H1 (cell line): ENCODE measurements at regions not wholly inside any gene's neighbourhood (a gene's known extent, or its start where the extent isn't known, plus 50 kb on each side); places are given as distances from the start of the nearest gene placed in this dataset.
"Not testable (repeated sequence)": the region's sequence is repeated elsewhere in the genome, so short reads cannot be mapped to it uniquely, and the experiment has no call there.

ENCODE experiments used
- CTCF ChIA-PET: fragments of 300-600 bp; sonication (Branson Sonifier 250); formaldehyde crosslinking; loops from one replicate; lab custom pipeline; 2021; ENCODE audit not compliant: partially characterized antibody; lab: Charles Lee
- POLR2A ChIA-PET: fragments of 300-600 bp; sonication (Branson Sonifier 250); formaldehyde crosslinking; loops from one replicate; lab custom pipeline; 2021; ENCODE audit warnings: inconsistent platforms; ENCODE audit not compliant: partially characterized antibody; lab: Charles Lee
- DNase-seq, 2 experiments: peaks; one replicate each; pipeline versions ENCODE4 v3.0.0 to v3.0.0-alpha.2; 2010 to 2022; ENCODE audit warnings: low spot score in 2 of 2, low read depth in 1 of 2, mixed read lengths in 1 of 2
- FAIRE-seq: peaks from 2 replicates; lab custom pipeline; 2011; peaks lifted over from hg19 to GRCh38; lab: Jason Lieb, UNC
- H2AFZ ChIP-seq: 2 replicates; pipeline ENCODE4 v1.8.1; 2012; ENCODE audit warnings: low read length, inconsistent platforms
- H2AK5ac ChIP-seq: 2 replicates; pipeline ENCODE4 v1.6.1; 2013; ENCODE audit warnings: low read depth, low read length
- H2BK120ac ChIP-seq: replicated peaks from 2 replicates; pipeline ENCODE3; 2013; ENCODE audit warnings: low read depth, low read length, inconsistent platforms
- H2BK12ac ChIP-seq: 2 replicates; pipeline ENCODE4 v1.6.1; 2013; ENCODE audit warnings: low read depth, low read length
- H2BK15ac ChIP-seq: 2 replicates; pipeline ENCODE4 v1.6.1; 2013; ENCODE audit warnings: low read length
- H2BK20ac ChIP-seq: 2 replicates; pipeline ENCODE4 v1.6.1; 2013; ENCODE audit warnings: low read length
- H2BK5ac ChIP-seq: 2 replicates; pipeline ENCODE4 v1.6.1; 2013; ENCODE audit warnings: low read depth, low read length
- H3K14ac ChIP-seq: 2 replicates; pipeline ENCODE4 v1.6.1; 2013; ENCODE audit warnings: inconsistent platforms; ENCODE audit not compliant: insufficient read length
- H3K18ac ChIP-seq: 2 replicates; pipeline ENCODE4 v1.6.1; 2013; ENCODE audit warnings: low read length; ENCODE audit errors: extremely low read depth
- H3K23ac ChIP-seq: 2 replicates; pipeline ENCODE4 v1.6.1; 2013; ENCODE audit warnings: inconsistent platforms; ENCODE audit not compliant: insufficient read length
- H3K23me2 ChIP-seq: 2 replicates; pipeline ENCODE4 v1.6.1; 2013; ENCODE audit warnings: low read depth, low read length
- H3K27ac ChIP-seq: 2 replicates; pipeline ENCODE4 v1.6.1; 2011; ENCODE audit warnings: low read depth, low read length, inconsistent platforms
- H3K27me3 ChIP-seq, 4 experiments: replicated peaks in 1 of 4; 1 replicate in 1 of 4; 2 replicates in 3 of 4; pipeline versions ENCODE4 v1.6.1 to v1.8.1; 2011 to 2013; ENCODE audit warnings: low read length in 3 of 4, mild to moderate bottlenecking in 3 of 4, inconsistent platforms in 2 of 4, mixed read lengths in 2 of 4, moderate library complexity in 1 of 4; ENCODE audit not compliant: control insufficient read depth in 3 of 4, insufficient read depth in 3 of 4; ENCODE audit errors: extremely low read depth in 1 of 4
- H3K36me3 ChIP-seq, 4 experiments: 2 replicates each; pipeline versions ENCODE4 v1.6.1 to v1.8.1; 2011 to 2013; ENCODE audit warnings: mild to moderate bottlenecking in 4 of 4, low read length in 3 of 4, moderate library complexity in 2 of 4, control low read depth in 1 of 4, inconsistent platforms in 1 of 4; ENCODE audit not compliant: insufficient read depth in 4 of 4, control insufficient read depth in 2 of 4
- H3K4ac ChIP-seq: replicated peaks from 2 replicates; pipeline ENCODE3; 2013; ENCODE audit warnings: low read length, low read depth, mixed read lengths, inconsistent platforms; ENCODE audit not compliant: insufficient read length
- H3K4me1 ChIP-seq, 4 experiments: replicated peaks in 1 of 4; 1 replicate in 1 of 4; 2 replicates in 3 of 4; pipeline versions ENCODE4 v1.6.1 to v1.8.1; 2011 to 2013; ENCODE audit warnings: low read length in 3 of 4, inconsistent platforms in 2 of 4, mixed read lengths in 1 of 4; ENCODE audit not compliant: insufficient read depth in 4 of 4, control insufficient read depth in 3 of 4
- H3K4me2 ChIP-seq, 2 experiments: 2 replicates each; pipeline versions ENCODE4 v1.6.1 to v1.8.1; 2011 to 2013; ENCODE audit warnings: low read depth in 2 of 2, low read length in 2 of 2, control low read depth in 1 of 2, inconsistent platforms in 1 of 2, mild to moderate bottlenecking in 1 of 2; ENCODE audit not compliant: insufficient read depth in 1 of 2
- H3K4me3 ChIP-seq, 4 experiments: fragments of 200-600, 300-600 bp in 1 of 4; sonication (generic), shearing (Covaris generic), sonication (Bioruptor Twin) in 1 of 4; 2 replicates each; pipeline versions ENCODE4 v1.5.1 to v1.8.1; 2011 to 2016; ENCODE audit warnings: low read length in 4 of 4, low read depth in 3 of 4, control low read depth in 2 of 4, inconsistent platforms in 2 of 4, mild to moderate bottlenecking in 2 of 4, mixed read lengths in 1 of 4, moderate library complexity in 1 of 4; ENCODE audit not compliant: insufficient read depth in 2 of 4; ENCODE audit errors: extremely low read depth in 1 of 4
- H3K56ac ChIP-seq: replicated peaks from 2 replicates; pipeline ENCODE3; 2013; ENCODE audit warnings: low read depth, mild to moderate bottlenecking, mixed read lengths, low read length, inconsistent platforms; ENCODE audit not compliant: insufficient read length
- H3K79me1 ChIP-seq: 2 replicates; pipeline ENCODE4 v1.6.1; 2013; ENCODE audit warnings: low read depth, low read length, control low read depth
- H3K79me2 ChIP-seq, 2 experiments: 2 replicates each; pipeline versions ENCODE4 v1.6.1 to v1.8.1; 2012 to 2013; ENCODE audit warnings: low read length in 2 of 2, mild to moderate bottlenecking in 2 of 2, inconsistent platforms in 1 of 2; ENCODE audit not compliant: insufficient read depth in 2 of 2, control insufficient read depth in 1 of 2
- H3K9ac ChIP-seq, 4 experiments: replicated peaks in 1 of 4; 1 replicate in 1 of 4; 2 replicates in 3 of 4; pipeline versions ENCODE4 v1.6.1 to v1.8.1; 2011 to 2013; ENCODE audit warnings: low read depth in 3 of 4, low read length in 3 of 4, control low read depth in 2 of 4, mild to moderate bottlenecking in 2 of 4, moderate library complexity in 2 of 4, inconsistent platforms in 1 of 4; ENCODE audit errors: extremely low read depth in 1 of 4
- H3K9me3 ChIP-seq, 2 experiments: 2 replicates each; pipeline versions ENCODE4 v1.6.1 to v1.8.1; 2012 to 2013; ENCODE audit warnings: mild to moderate bottlenecking in 2 of 2, moderate library complexity in 2 of 2, control low read depth in 1 of 2, inconsistent platforms in 1 of 2, low read depth in 1 of 2, low read length in 1 of 2, mixed read lengths in 1 of 2; ENCODE audit not compliant: insufficient read depth in 2 of 2
- H4K20me1 ChIP-seq, 2 experiments: replicated peaks in 1 of 2; 2 replicates each; pipeline versions ENCODE3 to v1.8.1; 2011 to 2013; ENCODE audit warnings: inconsistent platforms in 2 of 2, low read length in 2 of 2, mild to moderate bottlenecking in 1 of 2; ENCODE audit not compliant: insufficient read depth in 2 of 2, control insufficient read depth in 1 of 2
- H4K5ac ChIP-seq: 2 replicates; pipeline ENCODE4 v1.6.1; 2013; ENCODE audit warnings: low read length, low read depth, mixed read lengths, inconsistent platforms; ENCODE audit not compliant: insufficient read length
- H4K8ac ChIP-seq: 2 replicates; pipeline ENCODE4 v1.8.0; 2013; ENCODE audit warnings: mild to moderate bottlenecking, moderate library complexity, low read length, inconsistent platforms; ENCODE audit not compliant: insufficient read depth; ENCODE audit errors: extremely low read depth
- H4K91ac ChIP-seq: replicated peaks from 2 replicates; pipeline ENCODE3; 2013; ENCODE audit warnings: low read length, mixed read lengths, inconsistent platforms; ENCODE audit not compliant: insufficient read length
- FOSL1 ChIP-seq: IDR thresholded peaks from 2 replicates; pipeline ENCODE4 v1.6.1; 2011; ENCODE audit warnings: mild to moderate bottlenecking, low read depth, low read length, moderate library complexity; ENCODE audit not compliant: insufficient read depth
- GABPA ChIP-seq: IDR thresholded peaks from 2 replicates; pipeline ENCODE4 v1.6.1; 2011; ENCODE audit warnings: mild to moderate bottlenecking, low read length, moderate library complexity, borderline replicate concordance; ENCODE audit not compliant: insufficient read depth
- RBBP5 ChIP-seq: IDR thresholded peaks from 2 replicates; pipeline ENCODE4 v1.7.1; 2012; ENCODE audit warnings: low read depth, mild to moderate bottlenecking, inconsistent platforms, low read length, moderate library complexity, borderline replicate concordance
- SIN3A ChIP-seq, 2 experiments: IDR thresholded peaks in 1 of 2; conservative IDR thresholded peaks in 1 of 2; 2 replicates each; pipeline ENCODE4 v1.6.1; 2011 to 2012; ENCODE audit warnings: low read length in 2 of 2, improper control_type of control experiment in 1 of 2, low read depth in 1 of 2, mild to moderate bottlenecking in 1 of 2
- WGBS, 2 experiments: shearing (Covaris generic) in 1 of 2; methylation state at CpG; one replicate each; pipeline versions ENCODE4 v1.1.6 to v1.1.7; 2013 to 2015; ENCODE audit warnings: low lambda C conversion rate in 2 of 2, mixed read lengths in 2 of 2, inconsistent platforms in 1 of 2, low coverage in 1 of 2, missing lambda C conversion rate in 1 of 2; ENCODE audit not compliant: insufficient replicate concordance in 2 of 2, insufficient coverage in 1 of 2, insufficient read length in 1 of 2; ENCODE audit errors: extremely low coverage in 1 of 2, missing lambda C conversion rate in 1 of 2; 5-methylcytosine and 5-hydroxymethylcytosine counted together

DNA sequence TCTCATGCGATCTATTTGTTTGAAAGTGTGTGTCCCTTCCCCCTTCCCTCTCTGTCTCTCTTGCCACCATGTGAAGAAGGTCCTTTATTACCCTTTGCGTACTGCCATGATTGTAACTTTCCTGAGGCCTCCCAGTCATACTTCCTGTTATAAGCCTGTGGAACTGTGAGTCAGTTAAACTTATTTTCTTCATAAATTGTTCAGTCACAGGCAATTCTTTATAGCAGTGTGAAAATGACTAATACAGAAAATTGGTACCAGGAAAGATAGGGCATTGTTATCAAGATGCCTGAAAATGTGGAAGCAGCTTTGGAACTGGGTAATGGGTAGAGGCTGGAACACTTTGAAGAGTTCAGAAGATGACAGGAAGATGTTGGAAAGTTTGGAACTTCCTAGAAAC is 743.7 kb upstream of the NECTIN3 start (continued):
- TF ChIP-seq RBBP5: no peak
- TF ChIP-seq SIN3A (conservative IDR thresholded peaks at IDR 0.05 in 1 of 2, IDR thresholded peaks at IDR 0.05 in 1 of 2; ENCODE audit: low read depth in 1 of 2, low read length in 2 of 2): no peak
- TF ChIP-seq GABPA: no peak
- TF ChIP-seq FOSL1: no peak

DNA sequence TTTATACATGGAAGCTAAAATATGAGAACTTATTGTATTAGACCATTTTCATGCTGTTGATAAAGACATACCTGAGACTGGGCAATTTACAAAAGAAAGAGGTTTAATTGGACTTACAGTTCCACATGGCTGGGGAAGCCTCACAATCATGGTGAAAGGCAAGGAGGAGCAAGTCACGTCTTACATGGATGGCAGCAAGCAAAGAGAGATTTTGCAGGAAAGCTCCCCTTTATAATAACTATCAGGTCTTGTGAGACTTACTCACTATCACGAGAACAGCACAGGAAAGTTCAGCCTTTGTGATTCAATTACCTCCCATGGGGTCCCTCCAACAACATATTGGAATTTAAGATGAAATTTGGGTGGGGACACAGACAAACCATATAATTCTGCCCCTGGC is 740.1 kb upstream of the NECTIN3 start:
- not testable (repeated sequence) for H2BK5ac ChIP-seq, FAIRE-seq, H2BK15ac ChIP-seq, H4K8ac ChIP-seq, H3K4me2 ChIP-seq, H3K79me2 ChIP-seq, H4K91ac ChIP-seq, H3K36me3 ChIP-seq, H2BK20ac ChIP-seq, H3K14ac ChIP-seq, H3K9ac ChIP-seq, H4K5ac ChIP-seq, H2AFZ ChIP-seq, H2BK12ac ChIP-seq, H4K20me1 ChIP-seq, H3K4me1 ChIP-seq, H3K27ac ChIP-seq, DNase-seq, H3K23me2 ChIP-seq, H3K4ac ChIP-seq, H3K4me3 ChIP-seq, H2AK5ac ChIP-seq, H3K79me1 ChIP-seq, H3K27me3 ChIP-seq, H3K18ac ChIP-seq, H3K23ac ChIP-seq, H2BK120ac ChIP-seq, H3K56ac ChIP-seq
- 95% methylated on average over 2 of the region's 2 CpGs; no CpG with 5 or more reads in 1 of the 2 experiments for WGBS, 2 experiments
- peaks cover 3 to 11% of the 10 kb centered on the region in 2 experiments; a peak in 2 of 4 replicates for H3K9me3 ChIP-seq
- ChIA-PET POLR2A (interaction anchor here (0.9 kb wide), 1 partner anchor 9 kb away, joined by 3 read pairs; no protein-coding TSS in a partner anchor), CTCF (interaction anchor here (0.9 kb wide), 1 partner anchor 17 kb away, joined by 4 read pairs; no protein-coding TSS in a partner anchor)
